ENCODE measurements at regions not wholly inside any gene's neighbourhood (a gene's known extent, or its start where the extent isn't known, plus 50 kb on each side); places are given as distances from the start of the nearest gene placed in this dataset.

DNA sequence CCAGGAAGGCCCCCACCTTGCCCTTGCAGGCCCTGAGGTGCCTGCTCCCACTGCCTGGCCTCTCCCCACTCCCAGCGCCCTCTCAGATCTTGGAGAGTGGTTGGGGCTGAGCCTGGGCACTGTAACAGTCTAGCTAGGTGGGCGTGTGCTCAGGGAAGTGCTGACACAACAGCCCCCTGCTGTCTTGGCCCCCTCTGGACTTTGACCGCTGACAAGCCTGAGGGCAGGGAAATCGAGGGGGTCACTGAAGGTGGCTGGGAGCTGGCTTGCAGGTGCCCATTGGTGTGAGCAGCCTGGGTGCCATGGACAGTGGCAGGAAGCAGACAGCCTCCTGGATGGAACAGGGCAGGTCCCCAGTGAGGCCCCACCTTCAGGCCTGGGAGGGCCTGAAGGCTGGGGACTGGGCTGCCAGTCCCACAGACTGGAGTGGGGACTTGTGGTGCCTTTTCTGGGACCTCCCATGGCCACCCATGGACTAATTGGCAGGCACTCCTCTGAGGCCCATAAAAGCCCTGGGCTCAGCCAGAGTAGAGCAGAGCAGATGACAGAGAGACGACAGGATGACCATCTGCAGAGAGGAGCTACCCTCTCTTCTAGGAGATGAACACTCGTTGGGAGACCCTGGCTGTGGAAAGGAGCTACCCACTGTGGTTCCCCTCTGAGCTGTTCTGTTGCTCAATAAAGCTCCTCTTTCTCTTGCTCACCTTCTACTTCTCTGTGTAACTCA lies 158.6 kb upstream of the SLC38A2 start:
- no peak for DNase-seq (ENCODE audit: low spot score in 2 of 2, unreplicated experiment in 2 of 2)
- no peak overlapping the region for H3K27ac Mint-ChIP-seq
- no peak overlapping the region for H3K4me3 Mint-ChIP-seq
- H3K9me3 Mint-ChIP-seq, result peaks cover 24% of the 10 kb centered on the region
- H3K36me3 Mint-ChIP-seq, result peaks cover 5% of the 10 kb centered on the region
- peaks cover 31% of the 10 kb centered on the region for H3K4me1 Mint-ChIP-seq
- TF ChIP-seq, protein P1, sequence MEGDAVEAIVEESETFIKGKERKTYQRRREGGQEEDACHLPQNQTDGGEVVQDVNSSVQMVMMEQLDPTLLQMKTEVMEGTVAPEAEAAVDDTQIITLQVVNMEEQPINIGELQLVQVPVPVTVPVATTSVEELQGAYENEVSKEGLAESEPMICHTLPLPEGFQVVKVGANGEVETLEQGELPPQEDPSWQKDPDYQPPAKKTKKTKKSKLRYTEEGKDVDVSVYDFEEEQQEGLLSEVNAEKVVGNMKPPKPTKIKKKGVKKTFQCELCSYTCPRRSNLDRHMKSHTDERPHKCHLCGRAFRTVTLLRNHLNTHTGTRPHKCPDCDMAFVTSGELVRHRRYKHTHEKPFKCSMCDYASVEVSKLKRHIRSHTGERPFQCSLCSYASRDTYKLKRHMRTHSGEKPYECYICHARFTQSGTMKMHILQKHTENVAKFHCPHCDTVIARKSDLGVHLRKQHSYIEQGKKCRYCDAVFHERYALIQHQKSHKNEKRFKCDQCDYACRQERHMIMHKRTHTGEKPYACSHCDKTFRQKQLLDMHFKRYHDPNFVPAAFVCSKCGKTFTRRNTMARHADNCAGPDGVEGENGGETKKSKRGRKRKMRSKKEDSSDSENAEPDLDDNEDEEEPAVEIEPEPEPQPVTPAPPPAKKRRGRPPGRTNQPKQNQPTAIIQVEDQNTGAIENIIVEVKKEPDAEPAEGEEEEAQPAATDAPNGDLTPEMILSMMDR (IDR thresholded peaks at IDR 0.05; ENCODE audit: unreplicated experiment), result no peak
- no peaks in the 10 kb centered on the region for H3K27me3 Mint-ChIP-seq (ENCODE audit: low read depth)

GRCh38 chr12:46530373-46531056 lies 157.9 kb upstream of the SLC38A2 start:
- Mint-ChIP-seq H3K36me3 (peaks cover 5% of the 10 kb centered on the region), H3K9me3 (peaks cover 24% of the 10 kb centered on the region), H3K27ac (no peak overlapping the region), H3K27me3 (ENCODE audit: low read depth) (no peaks in the 10 kb centered on the region), H3K4me1 (peaks cover 29% of the 10 kb centered on the region), H3K4me3 (no peak overlapping the region)
- TF ChIP-seq, protein P1 (IDR thresholded peaks at IDR 0.05; ENCODE audit: unreplicated experiment), result no peak
- DNase-seq (ENCODE audit: low spot score in 2 of 2, unreplicated experiment in 2 of 2), result no peak

- Mint-ChIP-seq H3K27ac (no peak overlapping the region), H3K27me3 (ENCODE audit: low read depth) (no peaks in the 10 kb centered on the region), H3K36me3 (peaks cover 5% of the 10 kb centered on the region), H3K9me3 (peaks cover 24% of the 10 kb centered on the region), H3K4me3 (no peak overlapping the region), H3K4me1 (peaks cover 45% of the 10 kb centered on the region)
- TF ChIP-seq, protein P1 (IDR thresholded peaks at IDR 0.05; ENCODE audit: unreplicated experiment), result no peak
- no peak for DNase-seq (ENCODE audit: low spot score in 2 of 2, unreplicated experiment in 2 of 2)
Measured at GRCh38 chr12:46526233-46526632, 153.7 kb upstream of the SLC38A2 start.

- Mint-ChIP-seq H3K4me1 (peaks cover 42% of the 10 kb centered on the region), H3K4me3 (no peak overlapping the region), H3K36me3 (peaks cover 5% of the 10 kb centered on the region), H3K9me3 (peaks cover 24% of the 10 kb centered on the region), H3K27me3 (ENCODE audit: low read depth) (no peaks in the 10 kb centered on the region), H3K27ac (peak overlapping the region; percentile 90)
- TF ChIP-seq, protein P1 (IDR thresholded peaks at IDR 0.05; ENCODE audit: unreplicated experiment), result no peak
- DNase-seq (ENCODE audit: low spot score in 2 of 2, unreplicated experiment in 2 of 2), result peak; percentile 50 to 68
Measured at GRCh38 chr12:46524778-46525177, 152.2 kb upstream of the SLC38A2 start.

GRCh38 chr12:46523863-46524770 lies 151.5 kb upstream of the SLC38A2 start:
- peaks cover 5% of the 10 kb centered on the region for H3K36me3 Mint-ChIP-seq
- H3K9me3 Mint-ChIP-seq, result peaks cover 21% of the 10 kb centered on the region
- H3K4me3 Mint-ChIP-seq, result no peak overlapping the region
- H3K4me1 Mint-ChIP-seq, result peaks cover 43% of the 10 kb centered on the region
- no peaks in the 10 kb centered on the region for H3K27me3 Mint-ChIP-seq (ENCODE audit: low read depth)
- no peak for DNase-seq (ENCODE audit: low spot score in 2 of 2, unreplicated experiment in 2 of 2)
- H3K27ac Mint-ChIP-seq, result peak overlapping the region; percentile 90
- TF ChIP-seq, protein P1 (IDR thresholded peaks at IDR 0.05; ENCODE audit: unreplicated experiment), result no peak
